ENCODE measurements at regions not wholly inside any gene's neighbourhood (a gene's known extent, or its start where the extent isn't known, plus 50 kb on each side); places are given as distances from the start of the nearest gene placed in this dataset.

GRCh38 chr12:65739606-65740005, 84.7 kb upstream of the HMGA2 start:
- TF ChIP-seq CTCF (conservative IDR thresholded peaks at IDR 0.05) (no peak), ZFX (IDR thresholded peaks at IDR 0.05) (no peak)

All from C4-2B (cell line).